Mesodermal cell (in vitro differentiated cells): ENCODE measurements at regions not wholly inside any gene's neighbourhood (a gene's known extent, or its start where the extent isn't known, plus 50 kb on each side); places are given as distances from the start of the nearest gene placed in this dataset.
A peak's percentile ranks its signal among the peaks of the same experiment; 100 is the strongest.
"Not testable (repeated sequence)": the region's sequence is repeated elsewhere in the genome, so short reads cannot be mapped to it uniquely, and the experiment has no call there.

Experiments used
- H3K27ac ChIP-seq: 2 replicates; pipeline ENCODE4 v1.7.0; 2013; ENCODE audit warnings: mild to moderate bottlenecking, low read depth, low read length, moderate library complexity; ENCODE audit not compliant: severe bottlenecking
- H3K36me3 ChIP-seq: 2 replicates; pipeline ENCODE4 v1.7.1; 2013; ENCODE audit warnings: mild to moderate bottlenecking, low read length, moderate library complexity; ENCODE audit not compliant: control insufficient read depth, insufficient read depth
- H3K4me1 ChIP-seq: one replicate; pipeline ENCODE4 v1.7.1; 2013; ENCODE audit warnings: mild to moderate bottlenecking, low read length; ENCODE audit not compliant: insufficient read depth, control insufficient read depth, poor library complexity, severe bottlenecking
- H3K4me3 ChIP-seq: 2 replicates; pipeline ENCODE4 v1.7.0; 2013; ENCODE audit warnings: low read length, control low read depth, mild to moderate bottlenecking; ENCODE audit not compliant: insufficient read depth, poor library complexity, severe bottlenecking; ENCODE audit errors: extremely low read depth
- H3K9me3 ChIP-seq: 2 replicates; pipeline ENCODE4 v1.7.1; 2013; ENCODE audit warnings: mild to moderate bottlenecking, low read length, moderate library complexity; ENCODE audit not compliant: control insufficient read depth
- WGBS, 2 experiments: methylation state at CpG; one replicate each; pipeline ENCODE4 v1.1.5; 2013; ENCODE audit warnings: missing lambda C conversion rate in 2 of 2; ENCODE audit not compliant: insufficient coverage in 2 of 2; 5-methylcytosine and 5-hydroxymethylcytosine counted together

- no peaks in the 10 kb centered on the region for H3K36me3 ChIP-seq
- no peaks in the 10 kb centered on the region for H3K9me3 ChIP-seq
- peaks cover 4% of the 10 kb centered on the region for H3K4me1 ChIP-seq
- H3K27ac ChIP-seq, result no peak overlapping the region
- H3K4me3 ChIP-seq, result no peak overlapping the region
- WGBS, 2 experiments, result no CpG with 5 or more reads among the region's 1 CpG
These were observed 106.5 kb upstream of the PARP8 start for GRCh38 chr5:50559955-50560354.

GRCh38 chr5:50562694-50563093 is 103.7 kb upstream of the PARP8 start:
- Histone ChIP-seq H3K27ac (no peak overlapping the region), H3K36me3 (no peaks in the 10 kb centered on the region), H3K4me3 (no peak overlapping the region), H3K4me1 (peaks cover 4% of the 10 kb centered on the region), H3K9me3 (no peaks in the 10 kb centered on the region)
- 80% methylated on average over 1 of the region's 2 CpGs; no CpG with 5 or more reads in 1 of the 2 experiments for WGBS, 2 experiments

DNA sequence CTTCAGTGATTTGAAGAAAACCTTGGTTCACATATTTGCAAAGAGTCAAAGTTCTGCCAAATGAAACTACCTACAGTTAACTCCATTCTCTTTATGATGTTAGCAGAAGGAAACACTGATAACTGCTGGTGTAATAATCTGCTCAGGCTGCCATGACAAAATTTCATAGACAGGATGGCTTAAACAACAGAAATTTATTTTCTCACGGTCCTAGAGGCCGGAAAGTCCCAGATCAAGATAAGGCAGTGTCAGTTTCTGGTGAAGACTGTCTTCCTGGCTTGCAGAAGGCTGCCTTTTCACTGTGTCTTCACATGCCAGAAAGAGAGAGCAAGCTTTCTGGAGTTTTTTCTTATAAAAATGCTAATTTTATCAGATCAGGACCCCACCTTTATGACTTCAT is 102.4 kb upstream of the PARP8 start:
- no peaks in the 10 kb centered on the region for H3K9me3 ChIP-seq
- H3K4me1 ChIP-seq, result peaks cover 4% of the 10 kb centered on the region
- WGBS, 2 experiments, result 82 to 93% methylated on average over 2 of the region's 2 CpGs
- peak overlapping the region; percentile 43 for H3K27ac ChIP-seq
- no peak overlapping the region for H3K4me3 ChIP-seq
- H3K36me3 ChIP-seq, result no peaks in the 10 kb centered on the region

- Histone ChIP-seq H3K9me3 (no peaks in the 10 kb centered on the region), H3K4me1 (peaks cover 4% of the 10 kb centered on the region), H3K27ac (no peak overlapping the region), H3K4me3 (no peak overlapping the region), H3K36me3 (no peaks in the 10 kb centered on the region)
- WGBS, 2 experiments, result no CpG with 5 or more reads among the region's 1 CpG
These were observed 101.9 kb upstream of the PARP8 start for GRCh38 chr5:50564558-50564957.

DNA sequence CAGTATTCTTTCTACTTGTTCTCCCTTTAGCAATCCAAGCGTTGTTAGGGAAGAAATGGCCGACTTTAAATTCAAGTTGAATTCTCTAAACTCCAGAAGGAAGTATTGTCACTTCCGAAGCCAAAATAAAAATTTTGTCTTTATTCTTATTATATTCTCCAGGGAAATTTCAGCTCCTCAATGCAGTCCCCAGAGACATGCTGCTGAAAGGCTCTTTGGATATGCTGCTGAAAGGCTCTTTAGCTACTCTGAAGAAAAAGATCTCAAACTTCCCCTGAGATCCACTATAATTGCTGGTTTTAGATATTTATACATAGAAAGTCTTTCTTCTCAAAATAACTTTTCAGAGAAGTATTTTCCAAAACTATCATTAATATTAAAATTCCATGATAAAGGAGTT is 92.3 kb upstream of the PARP8 start:
- no CpG with 5 or more reads among the region's 3 CpGs for WGBS, 2 experiments
- Histone ChIP-seq H3K4me1 (no peaks in the 10 kb centered on the region), H3K4me3 (no peak overlapping the region), H3K36me3 (no peaks in the 10 kb centered on the region), H3K27ac (no peak overlapping the region), H3K9me3 (no peaks in the 10 kb centered on the region)

DNA sequence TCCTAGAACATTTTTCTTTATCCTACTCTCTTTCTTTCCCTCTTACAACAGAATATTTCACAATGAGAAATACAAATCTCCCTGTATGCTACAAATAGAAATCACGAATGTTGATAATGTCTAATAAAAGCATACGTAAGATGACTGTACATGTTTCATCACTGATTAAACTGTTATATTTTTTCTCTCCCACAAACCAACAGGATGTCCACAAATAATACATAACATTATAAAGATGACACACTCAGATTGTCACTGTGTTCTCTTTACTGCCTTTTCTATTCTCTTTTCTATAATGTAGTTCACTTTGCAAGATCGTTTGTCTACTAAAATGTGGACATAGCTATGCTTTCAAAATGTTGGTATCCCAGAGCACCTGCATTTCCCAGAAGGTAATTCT is 90.7 kb upstream of the PARP8 start:
- H3K36me3 ChIP-seq, result no peaks in the 10 kb centered on the region
- H3K27ac ChIP-seq, result no peak overlapping the region
- no peaks in the 10 kb centered on the region for H3K9me3 ChIP-seq
- no peaks in the 10 kb centered on the region for H3K4me1 ChIP-seq
- H3K4me3 ChIP-seq, result no peak overlapping the region
- 90 to 100% methylated on average over 1 to 2 of the region's 3 CpGs for WGBS, 2 experiments

- Histone ChIP-seq H3K4me1 (no peaks in the 10 kb centered on the region), H3K4me3 (no peak overlapping the region), H3K9me3 (no peaks in the 10 kb centered on the region), H3K36me3 (no peaks in the 10 kb centered on the region), H3K27ac (no peak overlapping the region)
These were observed 90.2 kb upstream of the PARP8 start for GRCh38 chr5:50576265-50576664.

DNA sequence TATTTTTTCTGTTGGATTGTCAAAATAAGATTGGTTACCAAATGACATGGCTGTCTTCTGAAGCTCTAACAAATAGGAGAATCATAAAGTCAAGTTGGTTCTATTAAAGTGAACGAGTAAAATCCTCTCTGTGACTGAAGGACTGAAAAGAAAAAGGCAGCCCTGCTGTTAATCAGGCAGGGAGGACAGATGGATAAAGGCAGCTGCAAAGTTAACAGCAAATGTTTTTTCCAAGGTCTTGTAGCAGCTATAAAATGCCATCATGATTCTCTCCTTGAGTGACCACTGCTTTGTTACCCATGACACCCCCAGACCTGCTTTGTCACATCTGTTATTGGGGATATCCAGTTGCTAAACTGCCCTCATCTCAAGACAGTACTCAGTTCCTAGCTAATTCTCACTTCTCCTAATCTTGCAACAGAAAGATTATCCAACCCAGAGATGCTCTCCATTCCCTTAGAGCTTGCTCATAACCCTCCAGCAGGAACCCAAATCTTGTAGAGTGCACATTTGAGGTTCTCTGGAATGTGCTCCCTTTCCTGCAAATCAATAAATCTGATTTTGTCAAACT is 89.7 kb upstream of the PARP8 start:
- Histone ChIP-seq H3K4me1 (no peaks in the 10 kb centered on the region), H3K36me3 (no peaks in the 10 kb centered on the region), H3K4me3 (no peak overlapping the region), H3K27ac (no peak overlapping the region), H3K9me3 (no peaks in the 10 kb centered on the region)
- 58 to 67% methylated on average over 1 of the region's 1 CpG for WGBS, 2 experiments

DNA sequence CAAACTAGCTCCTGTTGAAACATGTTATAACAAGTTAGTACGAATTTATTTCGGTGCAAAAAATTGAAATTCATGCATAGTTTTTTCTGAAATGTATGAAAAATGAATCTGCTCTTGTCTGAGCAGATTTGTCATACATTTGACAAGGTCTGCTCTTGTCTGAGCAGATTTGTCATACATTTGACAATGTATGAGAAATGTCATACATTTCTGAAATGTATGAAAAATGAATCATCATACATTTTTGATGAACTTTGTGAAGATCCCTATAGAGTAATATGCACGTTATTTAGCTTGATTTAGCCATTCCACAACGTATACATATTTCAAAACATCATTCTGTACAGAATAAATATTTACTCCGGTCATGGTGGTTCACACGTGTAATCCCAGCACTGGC is 85.9 kb upstream of the PARP8 start:
- Histone ChIP-seq H3K4me1 (no peaks in the 10 kb centered on the region), H3K4me3 (no peak overlapping the region), H3K9me3 (no peaks in the 10 kb centered on the region), H3K27ac (no peak overlapping the region), H3K36me3 (no peaks in the 10 kb centered on the region)
- WGBS, 2 experiments, result 89 to 90% methylated on average over 4 of the region's 6 CpGs

- H3K27ac ChIP-seq, H3K36me3 ChIP-seq, H3K9me3 ChIP-seq, H3K4me3 ChIP-seq, H3K4me1 ChIP-seq: not testable (repeated sequence)
- 89% methylated on average over 1 of the region's 1 CpG; no CpG with 5 or more reads in 1 of the 2 experiments for WGBS, 2 experiments
These were observed 84.6 kb upstream of the PARP8 start for GRCh38 chr5:50581845-50582244.

DNA sequence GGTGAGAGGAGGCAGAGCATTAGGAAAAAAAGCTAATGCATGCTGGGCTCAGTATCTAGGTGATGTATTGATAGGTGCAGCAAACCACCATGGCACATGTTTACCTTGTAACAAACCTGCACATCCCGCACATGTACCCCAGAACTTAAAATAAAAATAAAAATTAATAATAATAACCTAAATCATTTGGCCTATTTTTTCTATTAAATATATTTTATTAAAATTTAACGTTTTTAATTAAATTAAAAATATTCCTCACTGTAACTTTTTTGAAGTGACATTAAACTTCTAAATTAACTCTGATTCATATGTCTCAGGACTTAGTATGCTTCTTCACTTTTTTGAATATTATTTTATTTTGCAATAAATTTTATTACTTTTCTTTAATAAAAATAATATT is 83.7 kb upstream of the PARP8 start:
- no peaks in the 10 kb centered on the region for H3K36me3 ChIP-seq
- H3K9me3 ChIP-seq, result no peaks in the 10 kb centered on the region
- no peaks in the 10 kb centered on the region for H3K4me1 ChIP-seq
- H3K27ac ChIP-seq, result no peak overlapping the region
- WGBS, 2 experiments, result no CpG with 5 or more reads among the region's 2 CpGs
- no peak overlapping the region for H3K4me3 ChIP-seq
